BE2C (cell line): ENCODE measurements at regions not wholly inside any gene's neighbourhood (a gene's known extent, or its start where the extent isn't known, plus 50 kb on each side); places are given as distances from the start of the nearest gene placed in this dataset.

Source experiments
- DNase-seq: peaks from one replicate; pipeline ENCODE4 v3.0.0-alpha.2; 2020
- H3K27me3 ChIP-seq: fragments of 250-450 bp; sonication (Bioruptor Pico); 2 replicates; pipeline ENCODE4 v1.5.1; 2020; ENCODE audit warnings: mild to moderate bottlenecking
- H3K36me3 ChIP-seq: fragments of 250-450 bp; sonication (Bioruptor Pico); 2 replicates; pipeline ENCODE4 v1.5.1; 2020; ENCODE audit warnings: mild to moderate bottlenecking
- H3K4me1 ChIP-seq: fragments of 250-450 bp; sonication (Bioruptor Pico); 2 replicates; pipeline ENCODE4 v1.5.1; 2020
- H3K4me3 ChIP-seq: 2 replicates; pipeline ENCODE4 v1.5.1; 2011; ENCODE audit warnings: low read depth, low read length
- H3K9me3 ChIP-seq: fragments of 250-450 bp; sonication (Bioruptor Pico); 2 replicates; pipeline ENCODE4 v1.5.1; 2020
- CTCF ChIP-seq: IDR thresholded peaks from 2 replicates; pipeline ENCODE4 v1.5.1; 2012; ENCODE audit warnings: mild to moderate bottlenecking, low read depth, low read length

GRCh38 chr5:158261674-158262367, 402.9 kb upstream of the CLINT1 start:
- no peak for TF ChIP-seq CTCF
- no peaks in the 10 kb centered on the region for H3K4me1 ChIP-seq
- no peak overlapping the region for H3K4me3 ChIP-seq
- no peaks in the 10 kb centered on the region for H3K36me3 ChIP-seq
- H3K9me3 ChIP-seq: no peaks in the 10 kb centered on the region
- no peaks in the 10 kb centered on the region for H3K27me3 ChIP-seq
- no peak for DNase-seq

GRCh38 chr5:158256096-158256495, 397.2 kb upstream of the CLINT1 start:
- TF ChIP-seq CTCF: no peak
- no peaks in the 10 kb centered on the region for H3K27me3 ChIP-seq
- no peaks in the 10 kb centered on the region for H3K4me1 ChIP-seq
- no peaks in the 10 kb centered on the region for H3K36me3 ChIP-seq
- no peaks in the 10 kb centered on the region for H3K9me3 ChIP-seq
- DNase-seq: no peak
- no peak overlapping the region for H3K4me3 ChIP-seq

- no peak for TF ChIP-seq CTCF
- Histone ChIP-seq H3K4me3 (no peak overlapping the region), H3K36me3 (no peaks in the 10 kb centered on the region), H3K4me1 (no peaks in the 10 kb centered on the region), H3K9me3 (no peaks in the 10 kb centered on the region), H3K27me3 (no peaks in the 10 kb centered on the region)
- DNase-seq: no peak
These were observed 396.7 kb upstream of the CLINT1 start for GRCh38 chr5:158255609-158256008.

- Histone ChIP-seq H3K4me1 (no peaks in the 10 kb centered on the region), H3K27me3 (no peaks in the 10 kb centered on the region), H3K4me3 (no peak overlapping the region), H3K36me3 (no peaks in the 10 kb centered on the region), H3K9me3 (no peaks in the 10 kb centered on the region)
- DNase-seq: no peak
- TF ChIP-seq CTCF: no peak
These were observed 387.7 kb upstream of the CLINT1 start for GRCh38 chr5:158246661-158247060.

GRCh38 chr5:158245513-158245912, 386.6 kb upstream of the CLINT1 start:
- no peak for TF ChIP-seq CTCF
- Histone ChIP-seq H3K4me1 (no peaks in the 10 kb centered on the region), H3K9me3 (no peaks in the 10 kb centered on the region), H3K36me3 (no peaks in the 10 kb centered on the region), H3K4me3 (no peak overlapping the region), H3K27me3 (no peaks in the 10 kb centered on the region)
- no peak for DNase-seq

DNA sequence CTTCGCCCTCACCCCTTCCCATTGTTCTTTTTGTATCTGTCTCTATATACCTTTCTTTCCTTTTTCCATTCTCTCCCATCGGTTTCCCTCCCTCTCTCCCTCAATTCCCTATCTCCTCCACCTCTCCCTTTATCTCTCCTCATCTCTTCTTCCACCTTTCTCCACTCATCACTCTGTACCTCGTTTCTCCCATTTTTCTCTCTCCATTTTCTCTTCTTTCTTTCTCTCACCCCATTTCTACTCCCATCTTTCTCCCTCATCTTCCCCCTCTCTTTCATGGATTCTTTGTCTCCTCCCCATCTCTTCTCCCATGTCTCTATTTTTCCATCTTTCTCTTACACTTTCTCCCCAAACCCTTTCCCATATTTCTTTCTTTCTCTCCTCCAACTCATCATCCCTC, 385.9 kb upstream of the CLINT1 start:
- Histone ChIP-seq H3K9me3 (no peaks in the 10 kb centered on the region), H3K36me3 (no peaks in the 10 kb centered on the region), H3K4me3 (no peak overlapping the region), H3K4me1 (no peaks in the 10 kb centered on the region), H3K27me3 (no peaks in the 10 kb centered on the region)
- DNase-seq: no peak
- TF ChIP-seq CTCF: no peak
